ENCODE measurements at regions not wholly inside any gene's neighbourhood (a gene's known extent, or its start where the extent isn't known, plus 50 kb on each side); places are given as distances from the start of the nearest gene placed in this dataset.

DNA sequence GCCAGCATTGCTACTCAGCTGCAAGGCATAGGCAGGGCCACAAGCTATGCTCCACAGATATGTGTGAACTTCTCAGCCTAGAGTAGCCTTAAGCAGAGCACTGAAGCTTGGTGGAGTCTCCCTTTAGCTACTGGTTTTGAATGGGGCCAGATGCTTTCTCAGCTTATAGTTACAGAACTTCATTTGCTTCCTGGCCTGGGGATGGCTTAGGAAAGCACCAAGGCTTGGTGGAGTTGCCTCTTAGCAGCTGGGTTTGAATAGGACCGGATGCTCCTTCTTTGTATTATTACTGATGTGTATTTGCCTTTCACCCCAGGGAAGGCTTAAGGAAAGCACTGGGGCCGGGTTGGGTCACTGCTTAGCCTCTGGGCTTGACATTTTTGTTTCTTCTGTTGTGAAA, 497.8 kb upstream of the SEMA6A start:
- BruUV-seq (replicated peaks): no TSS peak

More for the DNA sequence above, 497.8 kb upstream of the SEMA6A start:
- H3K4me2 ChIP-seq (ENCODE audit: control insufficient read depth, insufficient read depth): no peak overlapping the region
- in situ Hi-C loops (cut with MboI) (no loop called here), intact Hi-C loops (cut with micrococcal nuclease; ENCODE audit: unreplicated experiment) (loop anchor here (10.0 kb wide), 1 partner anchor 498 kb away; the partner anchor contains the start of gene SEMA6A)
- H2AFZ ChIP-seq (ENCODE audit: control insufficient read depth, low read depth, low read length): no peak overlapping the region
- RAD21 ChIA-PET (ENCODE audit: unreplicated experiment): interaction anchor here (1.6 kb wide), 1 partner anchor 495 kb away, joined by 3 read pairs; no protein-coding TSS in a partner anchor
- 0% methylated on average over 2 of the region's 2 CpGs for WGBS (ENCODE audit: insufficient coverage, insufficient replicate concordance, low lambda C conversion rate, missing lambda C conversion rate)
- H3K9ac ChIP-seq (ENCODE audit: control insufficient read depth, insufficient read depth, low read length): no peak overlapping the region
- H3K79me2 ChIP-seq (ENCODE audit: control insufficient read depth, insufficient read depth, low read length): no peaks in the 10 kb centered on the region
- SMC1A ChIA-PET (ENCODE audit: uncharacterized antibody, unreplicated experiment): no interaction called here
- no peak for FAIRE-seq
- no peak; the same call in 1 of the 3 replicates for ATAC-seq
- H3K27me3 ChIP-seq (replicated peaks in 1 of 2; ENCODE audit: control insufficient read depth in 2 of 2, insufficient read depth in 2 of 2, low read length in 1 of 2): no peaks in the 10 kb centered on the region; a peak in 1 of 4 replicates
- POLR2A ChIA-PET: no interaction called here
- no peaks in the 10 kb centered on the region for H3K36me3 ChIP-seq (ENCODE audit: control insufficient read depth in 2 of 2, insufficient read depth in 2 of 2, low read length in 1 of 2)
- H3K27ac ChIP-seq (ENCODE audit: control insufficient read depth, insufficient read depth): no peak overlapping the region
- no peak overlapping the region for H3K4me3 ChIP-seq
- H3K4me1 ChIP-seq (ENCODE audit: control insufficient read depth, insufficient read depth, low read length): no peaks in the 10 kb centered on the region
- CTCF ChIA-PET: no interaction called here
- H3K9me3 ChIP-seq (replicated peaks; ENCODE audit: control insufficient read depth, insufficient read depth, low read length): no peaks in the 10 kb centered on the region; the same call in 2 of the 3 replicates
- DNase-seq (ENCODE audit: low read depth, low spot score): no peak
- TF ChIP-seq EED (IDR thresholded peaks at IDR 0.05; ENCODE audit: low read depth) (no peak), PAX8 (IDR thresholded peaks at IDR 0.05) (no peak), EZH2 (IDR thresholded peaks at IDR 0.05; ENCODE audit: borderline replicate concordance, control insufficient read depth, low read depth, low read length) (no peak), MEF2B (IDR thresholded peaks at IDR 0.05; ENCODE audit: partially characterized antibody, poor library complexity, severe bottlenecking) (no peak), NFYA (IDR thresholded peaks at IDR 0.05; ENCODE audit: borderline replicate concordance, low read depth, low read length) (no peak), SMC3 (IDR thresholded peaks at IDR 0.05; ENCODE audit: borderline replicate concordance, low read length) (no peak), FOXK2 (IDR thresholded peaks at IDR 0.05) (no peak), GATAD2B (conservative IDR thresholded peaks at IDR 0.05; ENCODE audit: low read depth) (no peak), SMAD5 (IDR thresholded peaks at IDR 0.05; ENCODE audit: low read depth) (no peak), HDAC2 (IDR thresholded peaks at IDR 0.05) (no peak), RCOR1 (conservative IDR thresholded peaks at IDR 0.05; ENCODE audit: low read depth, low read length) (no peak), FOXM1 (IDR thresholded peaks at IDR 0.05; ENCODE audit: low read depth, low read length) (no peak), MXI1 (IDR thresholded peaks at IDR 0.05; ENCODE audit: low read depth, low read length) (no peak), BMI1 (IDR thresholded peaks at IDR 0.05; ENCODE audit: borderline replicate concordance) (no peak)
- TF ChIP-seq, protein P1, sequence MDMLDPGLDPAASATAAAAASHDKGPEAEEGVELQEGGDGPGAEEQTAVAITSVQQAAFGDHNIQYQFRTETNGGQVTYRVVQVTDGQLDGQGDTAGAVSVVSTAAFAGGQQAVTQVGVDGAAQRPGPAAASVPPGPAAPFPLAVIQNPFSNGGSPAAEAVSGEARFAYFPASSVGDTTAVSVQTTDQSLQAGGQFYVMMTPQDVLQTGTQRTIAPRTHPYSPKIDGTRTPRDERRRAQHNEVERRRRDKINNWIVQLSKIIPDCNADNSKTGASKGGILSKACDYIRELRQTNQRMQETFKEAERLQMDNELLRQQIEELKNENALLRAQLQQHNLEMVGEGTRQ (IDR thresholded peaks at IDR 0.05; ENCODE audit: borderline replicate concordance, low read depth, low read length): no peak
- TF ChIP-seq, protein P2, sequence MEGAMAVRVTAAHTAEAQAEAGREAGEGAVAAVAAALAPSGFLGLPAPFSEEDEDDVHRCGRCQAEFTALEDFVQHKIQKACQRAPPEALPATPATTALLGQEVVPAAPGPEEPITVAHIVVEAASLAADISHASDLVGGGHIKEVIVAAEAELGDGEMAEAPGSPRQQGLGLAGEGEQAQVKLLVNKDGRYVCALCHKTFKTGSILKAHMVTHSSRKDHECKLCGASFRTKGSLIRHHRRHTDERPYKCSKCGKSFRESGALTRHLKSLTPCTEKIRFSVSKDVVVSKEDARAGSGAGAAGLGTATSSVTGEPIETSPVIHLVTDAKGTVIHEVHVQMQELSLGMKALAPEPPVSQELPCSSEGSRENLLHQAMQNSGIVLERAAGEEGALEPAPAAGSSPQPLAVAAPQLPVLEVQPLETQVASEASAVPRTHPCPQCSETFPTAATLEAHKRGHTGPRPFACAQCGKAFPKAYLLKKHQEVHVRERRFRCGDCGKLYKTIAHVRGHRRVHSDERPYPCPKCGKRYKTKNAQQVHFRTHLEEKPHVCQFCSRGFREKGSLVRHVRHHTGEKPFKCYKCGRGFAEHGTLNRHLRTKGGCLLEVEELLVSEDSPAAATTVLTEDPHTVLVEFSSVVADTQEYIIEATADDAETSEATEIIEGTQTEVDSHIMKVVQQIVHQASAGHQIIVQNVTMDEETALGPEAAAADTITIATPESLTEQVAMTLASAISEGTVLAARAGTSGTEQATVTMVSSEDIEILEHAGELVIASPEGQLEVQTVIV (IDR thresholded peaks at IDR 0.05; ENCODE audit: borderline replicate concordance, partially characterized antibody): no peak
- TF ChIP-seq, protein P3, sequence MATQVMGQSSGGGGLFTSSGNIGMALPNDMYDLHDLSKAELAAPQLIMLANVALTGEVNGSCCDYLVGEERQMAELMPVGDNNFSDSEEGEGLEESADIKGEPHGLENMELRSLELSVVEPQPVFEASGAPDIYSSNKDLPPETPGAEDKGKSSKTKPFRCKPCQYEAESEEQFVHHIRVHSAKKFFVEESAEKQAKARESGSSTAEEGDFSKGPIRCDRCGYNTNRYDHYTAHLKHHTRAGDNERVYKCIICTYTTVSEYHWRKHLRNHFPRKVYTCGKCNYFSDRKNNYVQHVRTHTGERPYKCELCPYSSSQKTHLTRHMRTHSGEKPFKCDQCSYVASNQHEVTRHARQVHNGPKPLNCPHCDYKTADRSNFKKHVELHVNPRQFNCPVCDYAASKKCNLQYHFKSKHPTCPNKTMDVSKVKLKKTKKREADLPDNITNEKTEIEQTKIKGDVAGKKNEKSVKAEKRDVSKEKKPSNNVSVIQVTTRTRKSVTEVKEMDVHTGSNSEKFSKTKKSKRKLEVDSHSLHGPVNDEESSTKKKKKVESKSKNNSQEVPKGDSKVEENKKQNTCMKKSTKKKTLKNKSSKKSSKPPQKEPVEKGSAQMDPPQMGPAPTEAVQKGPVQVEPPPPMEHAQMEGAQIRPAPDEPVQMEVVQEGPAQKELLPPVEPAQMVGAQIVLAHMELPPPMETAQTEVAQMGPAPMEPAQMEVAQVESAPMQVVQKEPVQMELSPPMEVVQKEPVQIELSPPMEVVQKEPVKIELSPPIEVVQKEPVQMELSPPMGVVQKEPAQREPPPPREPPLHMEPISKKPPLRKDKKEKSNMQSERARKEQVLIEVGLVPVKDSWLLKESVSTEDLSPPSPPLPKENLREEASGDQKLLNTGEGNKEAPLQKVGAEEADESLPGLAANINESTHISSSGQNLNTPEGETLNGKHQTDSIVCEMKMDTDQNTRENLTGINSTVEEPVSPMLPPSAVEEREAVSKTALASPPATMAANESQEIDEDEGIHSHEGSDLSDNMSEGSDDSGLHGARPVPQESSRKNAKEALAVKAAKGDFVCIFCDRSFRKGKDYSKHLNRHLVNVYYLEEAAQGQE (IDR thresholded peaks at IDR 0.05; ENCODE audit: low read depth, low read length): no peak
- H4K20me1 ChIP-seq (ENCODE audit: control insufficient read depth, insufficient read depth): no peaks in the 10 kb centered on the region

Measured in GM12878 (cell line).